ENCODE measurements at regions not wholly inside any gene's neighbourhood (a gene's known extent, or its start where the extent isn't known, plus 50 kb on each side); places are given as distances from the start of the nearest gene placed in this dataset.
"Not testable (repeated sequence)": the region's sequence is repeated elsewhere in the genome, so short reads cannot be mapped to it uniquely, and the experiment has no call there.

- DNase-seq: no peak
Measured at GRCh38 chr4:160370046-160370445, 1267.2 kb downstream of the RAPGEF2 start.

- DNase-seq: no peak
Measured at GRCh38 chr4:160371446-160371845, 1268.6 kb downstream of the RAPGEF2 start.

- DNase-seq: no peak
Measured at GRCh38 chr4:160372390-160372789, 1269.5 kb downstream of the RAPGEF2 start.

GRCh38 chr4:160373911-160374310, 1271.0 kb downstream of the RAPGEF2 start:
- no peak for DNase-seq

GRCh38 chr4:160375772-160376452, 1273.0 kb downstream of the RAPGEF2 start:
- DNase-seq: no peak

- no peak for DNase-seq
Measured at GRCh38 chr4:160386846-160387245, 1284.0 kb downstream of the RAPGEF2 start.

GRCh38 chr4:160399826-160400225, 1296.9 kb downstream of the RAPGEF2 start:
- no peak for DNase-seq

GRCh38 chr4:160403081-160403480, 1300.2 kb downstream of the RAPGEF2 start:
- no peak for DNase-seq

GRCh38 chr4:160406263-160406825, 1303.5 kb downstream of the RAPGEF2 start:
- DNase-seq: no peak

GRCh38 chr4:160414496-160414895, 1311.6 kb downstream of the RAPGEF2 start:
- no peak for DNase-seq

- DNase-seq: no peak
Measured at GRCh38 chr4:160423879-160424451, 1321.1 kb downstream of the RAPGEF2 start.

- DNase-seq: no peak
Measured at GRCh38 chr4:160426233-160426632, 1323.4 kb downstream of the RAPGEF2 start.

- DNase-seq: no peak
Measured at GRCh38 chr4:160450876-160451275, 1348.0 kb downstream of the RAPGEF2 start.

GRCh38 chr4:160481696-160482690, 1379.1 kb downstream of the RAPGEF2 start:
- DNase-seq: not testable (repeated sequence)

GRCh38 chr4:160485071-160485687, 1382.3 kb downstream of the RAPGEF2 start:
- DNase-seq: no peak

- DNase-seq: no peak
Measured at GRCh38 chr4:160492181-160492580, 1389.3 kb downstream of the RAPGEF2 start.

GRCh38 chr4:160493206-160493605, 1390.3 kb downstream of the RAPGEF2 start:
- no peak for DNase-seq

GRCh38 chr4:160495356-160495755, 1392.5 kb downstream of the RAPGEF2 start:
- no peak for DNase-seq

- no peak for DNase-seq
Measured at GRCh38 chr4:160498211-160498610, 1395.3 kb downstream of the RAPGEF2 start.

- no peak for DNase-seq
Measured at GRCh38 chr4:160505724-160506123, 1402.8 kb downstream of the RAPGEF2 start.

- DNase-seq: no peak
Measured at GRCh38 chr4:160510928-160511327, 1408.0 kb downstream of the RAPGEF2 start.

- DNase-seq: no peak
Measured at GRCh38 chr4:160514126-160514525, 1411.2 kb downstream of the RAPGEF2 start.

GRCh38 chr4:160523231-160523630, 1420.4 kb downstream of the RAPGEF2 start:
- DNase-seq: no peak
